ENCODE measurements at regions not wholly inside any gene's neighbourhood (a gene's known extent, or its start where the extent isn't known, plus 50 kb on each side); places are given as distances from the start of the nearest gene placed in this dataset.

GRCh38 chr14:62247266-62247665 lies 485.0 kb downstream of the SNAPC1 start:
- no peak overlapping the region for H3K14ac ChIP-seq (ENCODE audit: insufficient read depth, low read length)
- H3K4me1 ChIP-seq (ENCODE audit: insufficient read depth, low read length), result no peaks in the 10 kb centered on the region
- TF ChIP-seq CTCF (conservative IDR thresholded peaks at IDR 0.05), result no peak
- H3K9me3 ChIP-seq (ENCODE audit: control insufficient read depth, low read depth, low read length), result no peaks in the 10 kb centered on the region
- H2AFZ ChIP-seq (ENCODE audit: low read length), result no peak overlapping the region
- no peak overlapping the region for H2BK120ac ChIP-seq (ENCODE audit: low read depth, low read length, poor library complexity, severe bottlenecking)
- H3K18ac ChIP-seq (ENCODE audit: insufficient read length, low read depth, low read length), result no peak overlapping the region
- H3K79me1 ChIP-seq (ENCODE audit: insufficient read depth, low read depth, low read length, poor library complexity, severe bottlenecking), result no peaks in the 10 kb centered on the region
- H3K27me3 ChIP-seq (ENCODE audit: insufficient read depth, low read length), result no peaks in the 10 kb centered on the region
- H3T11ph ChIP-seq (ENCODE audit: low read length), result no peak overlapping the region
- Mint-ChIP-seq H3K27me3 (ENCODE audit: low read depth) (no peaks in the 10 kb centered on the region), H3K4me1 (no peaks in the 10 kb centered on the region), H3K36me3 (ENCODE audit: insufficient read depth in 1 of 3, low read depth in 3 of 3) (peaks cover 0 to 4% (median 2%) of the 10 kb centered on the region in 3 experiments; a peak in 1 of 7 replicates), H3K27ac (no peak overlapping the region), H3K9me3 (peaks cover 5 to 6% of the 10 kb centered on the region in 2 experiments; a peak in 3 of 5 replicates), H3K4me3 (no peak overlapping the region)
- H2AK5ac ChIP-seq (ENCODE audit: insufficient read length, low read length), result no peak overlapping the region
- DNase-seq, result no peak
- H2BK12ac ChIP-seq (ENCODE audit: insufficient read length, low read depth, low read length), result no peak overlapping the region
- H3K23me2 ChIP-seq (ENCODE audit: insufficient read length, low read depth, low read length, poor library complexity, severe bottlenecking), result no peaks in the 10 kb centered on the region
- H4K20me1 ChIP-seq (ENCODE audit: control insufficient read depth, insufficient read depth, insufficient read length), result no peaks in the 10 kb centered on the region
- no peaks in the 10 kb centered on the region for H3K79me2 ChIP-seq (ENCODE audit: insufficient read depth, low read length)
- H3K23ac ChIP-seq (ENCODE audit: insufficient read length, low read depth, low read length), result no peak overlapping the region
- no peak overlapping the region for H4K8ac ChIP-seq (replicated peaks; ENCODE audit: insufficient read length, low read depth, low read length)
- no CpG with 5 or more reads among the region's 4 CpGs for WGBS (ENCODE audit: extremely low coverage, insufficient read length, low lambda C conversion rate)
- H4K5ac ChIP-seq (ENCODE audit: insufficient read length, low read depth, low read length), result no peak overlapping the region
- H3K4me2 ChIP-seq (ENCODE audit: insufficient read depth, insufficient read length, low read length), result no peak overlapping the region
- no peak overlapping the region for H3K4ac ChIP-seq (ENCODE audit: low read depth, low read length)
- no peak overlapping the region for H3K56ac ChIP-seq (ENCODE audit: insufficient read length, low read depth, low read length)
- no peak overlapping the region for H4K91ac ChIP-seq (ENCODE audit: insufficient read length, low read depth, low read length)
- no peak overlapping the region for H3K9ac ChIP-seq (ENCODE audit: extremely low read depth, insufficient read length, low read length)
- H2BK15ac ChIP-seq (ENCODE audit: low read depth, low read length), result no peak overlapping the region
- no peak overlapping the region for H3K27ac ChIP-seq (ENCODE audit: insufficient read length, low read depth, low read length)
- H2BK20ac ChIP-seq (ENCODE audit: low read depth, low read length, poor library complexity, severe bottlenecking), result no peak overlapping the region
- H2BK5ac ChIP-seq (ENCODE audit: insufficient read length, low read length), result no peak overlapping the region

Measured in H9 (cell line).